Fibroblast of skin of scalp (primary cell): ENCODE measurements at regions not wholly inside any gene's neighbourhood (a gene's known extent, or its start where the extent isn't known, plus 50 kb on each side); places are given as distances from the start of the nearest gene placed in this dataset.

ENCODE experiments used
- DNase-seq: peaks from one replicate; pipeline ENCODE4 v3.0.0-alpha.2; 2013

DNA sequence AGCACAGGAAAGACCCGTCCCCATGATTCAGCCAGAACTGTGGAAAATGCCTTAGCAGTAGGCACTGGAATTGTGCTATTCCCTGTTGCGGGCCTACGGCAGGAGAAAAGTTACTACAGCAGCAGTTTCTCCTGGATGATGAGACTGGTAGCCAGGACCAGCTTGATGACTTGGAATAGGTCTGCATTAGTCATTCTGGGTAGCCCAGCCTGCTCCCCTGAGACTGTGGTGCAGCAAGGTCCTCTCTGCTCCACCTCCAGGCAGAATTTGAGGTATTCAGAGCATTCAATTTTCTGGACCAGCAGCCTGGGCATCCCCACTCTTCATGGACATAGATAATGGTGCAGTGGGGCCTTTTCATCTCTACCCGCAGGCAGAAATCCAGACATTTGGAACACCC, 490.0 kb downstream of the SH2D4B start:
- DNase-seq = peak; percentile 72

DNA sequence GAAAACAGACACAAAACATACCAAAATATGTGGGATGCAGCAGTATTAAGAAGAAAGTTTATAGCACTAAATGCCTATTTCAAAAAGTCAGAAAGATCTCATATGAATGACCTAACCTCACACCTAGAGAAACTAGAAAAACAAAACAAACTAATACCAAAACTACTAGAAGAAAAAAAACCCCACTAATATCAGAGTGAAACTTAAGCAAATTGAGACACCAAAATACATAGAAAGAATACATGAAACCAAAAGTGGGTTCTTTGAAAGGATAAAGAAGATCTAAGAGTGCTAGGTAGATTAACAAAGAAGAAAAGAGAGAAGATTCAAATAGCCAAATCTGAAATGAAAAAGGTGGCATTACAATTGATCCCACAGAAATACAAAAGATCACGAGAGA, 494.1 kb downstream of the SH2D4B start:
- no peak for DNase-seq

DNA sequence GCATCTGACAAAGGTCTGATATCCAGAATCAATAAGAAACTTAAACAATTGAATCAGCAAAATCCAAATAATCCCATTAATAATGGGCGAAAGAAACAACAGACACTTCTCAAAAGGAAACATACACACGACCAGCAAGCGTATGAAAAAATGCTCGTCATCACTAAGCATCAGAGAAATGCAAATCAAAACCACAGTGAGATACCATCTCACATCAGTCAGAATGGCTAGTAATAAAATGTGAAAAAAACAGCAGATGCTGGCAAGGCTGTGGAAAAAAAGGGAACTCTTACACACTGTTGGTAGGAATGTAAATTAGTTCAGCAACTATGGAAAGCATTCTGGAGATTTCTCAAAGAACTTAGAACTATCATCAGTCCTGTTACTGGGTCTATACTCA, 496.7 kb downstream of the SH2D4B start:
- DNase-seq = peak; percentile 63

DNA sequence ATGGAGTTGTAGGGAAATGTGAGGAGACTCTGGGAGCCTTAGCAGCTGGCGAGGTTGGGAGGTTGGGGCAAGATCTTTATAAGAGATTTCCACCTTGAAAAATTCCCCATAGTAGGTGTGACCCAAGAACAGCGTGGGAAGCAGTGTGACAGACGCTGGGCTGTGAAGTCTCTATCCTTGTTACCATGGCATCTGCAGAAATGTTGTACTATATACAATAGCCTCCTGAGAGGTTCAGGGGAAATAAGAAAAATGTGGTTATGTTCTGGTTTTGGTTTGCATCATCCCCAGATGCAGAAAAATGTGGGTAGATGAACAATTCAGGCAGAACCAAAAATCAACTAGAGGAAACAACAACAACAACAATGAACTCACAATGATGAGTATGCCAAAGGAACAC, 498.6 kb downstream of the SH2D4B start:
- DNase-seq = no peak

DNA sequence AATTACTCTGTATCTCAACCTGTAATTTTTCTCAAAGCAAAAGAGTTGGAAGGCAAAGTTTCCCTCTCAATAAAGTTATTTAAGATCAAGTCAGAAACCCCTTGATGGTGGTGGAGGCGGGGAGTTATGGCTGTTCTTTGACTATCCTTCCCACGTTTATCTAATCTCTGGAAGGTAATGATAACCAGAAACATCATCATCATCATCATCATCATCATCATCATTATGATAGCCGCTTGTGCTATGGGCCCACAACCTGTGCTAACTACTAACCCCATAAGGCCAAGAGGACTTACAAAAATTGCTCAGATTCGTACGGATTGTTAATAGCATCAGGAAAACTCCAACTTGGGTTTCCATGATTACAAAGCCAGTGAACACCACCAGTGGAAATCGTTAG, 502.3 kb downstream of the SH2D4B start:
- no peak for DNase-seq

DNA sequence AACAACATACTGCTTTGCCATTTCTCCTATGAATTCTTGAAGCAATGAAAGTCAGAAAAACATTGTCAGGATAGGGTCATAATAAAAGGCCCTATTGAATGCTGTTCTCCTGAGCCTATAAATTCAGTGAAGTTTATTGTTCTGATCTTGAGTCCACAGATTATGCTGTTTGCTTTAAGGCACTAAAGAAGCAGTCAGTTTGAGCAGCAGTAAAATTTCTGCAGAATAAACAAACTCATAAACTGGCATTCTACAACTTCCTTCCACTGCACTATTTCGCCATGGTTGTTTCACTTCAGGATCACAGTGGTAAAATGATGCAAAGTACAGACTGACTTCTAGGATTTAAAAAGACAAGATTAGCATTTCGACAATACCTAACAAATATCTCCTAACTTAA, 503.2 kb downstream of the SH2D4B start:
- no peak for DNase-seq

DNA sequence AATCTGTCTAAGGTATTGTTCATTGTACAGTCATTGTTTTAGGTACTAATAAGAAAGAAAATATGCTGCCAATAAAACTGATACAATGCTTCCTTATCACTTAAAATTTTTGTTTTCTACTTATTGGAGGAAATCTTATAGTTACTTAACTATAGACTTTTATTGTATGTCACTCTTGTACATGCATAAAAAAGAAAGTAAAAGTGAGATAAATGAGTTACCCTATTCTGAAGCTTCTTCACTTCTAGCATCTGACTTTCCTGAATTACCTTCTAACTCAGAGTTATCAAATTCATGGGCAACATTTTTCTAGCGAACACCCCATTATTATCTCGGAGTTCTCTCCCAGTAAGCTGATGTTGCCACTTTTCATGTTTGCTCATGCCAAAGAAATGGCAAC, 504.9 kb downstream of the SH2D4B start:
- DNase-seq = no peak

DNA sequence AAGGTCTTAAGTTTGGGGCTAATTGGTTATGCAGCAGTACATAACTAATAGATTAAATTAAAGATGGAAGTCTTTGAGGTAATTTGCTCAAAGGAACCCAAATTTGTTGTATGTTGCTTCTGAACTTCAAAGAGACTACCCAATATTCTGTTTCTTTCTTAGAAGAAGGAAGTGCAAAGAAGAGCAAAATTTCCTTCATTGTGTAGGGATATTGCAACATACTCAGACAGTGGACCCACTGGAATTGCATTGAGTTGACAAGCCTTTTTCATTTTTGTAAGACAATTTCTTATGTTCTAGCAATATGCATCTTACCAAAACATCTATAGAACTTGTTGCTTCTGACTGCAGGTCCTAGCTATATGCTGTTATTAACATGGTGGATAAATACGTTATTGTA, 527.8 kb downstream of the SH2D4B start:
- DNase-seq = no peak

DNA sequence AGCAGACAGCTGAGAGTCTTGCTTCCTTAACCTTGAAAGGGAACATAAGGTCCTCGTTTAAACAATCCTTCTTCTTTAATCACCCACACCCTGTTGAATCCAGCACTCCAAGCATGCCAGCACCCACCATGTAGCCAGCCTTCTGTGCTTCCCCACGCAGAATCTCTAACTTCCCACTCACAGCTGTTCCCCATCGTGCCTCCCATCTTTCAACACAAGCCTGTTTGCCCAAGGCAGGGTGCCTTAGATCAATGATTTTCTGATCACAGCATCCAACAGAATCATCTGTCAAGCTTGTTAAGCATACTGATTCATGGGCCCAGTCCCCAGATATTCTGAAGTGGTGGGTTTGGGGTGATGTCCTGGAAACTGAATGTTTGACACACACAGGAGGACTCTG, 530.8 kb downstream of the SH2D4B start:
- no peak for DNase-seq

DNA sequence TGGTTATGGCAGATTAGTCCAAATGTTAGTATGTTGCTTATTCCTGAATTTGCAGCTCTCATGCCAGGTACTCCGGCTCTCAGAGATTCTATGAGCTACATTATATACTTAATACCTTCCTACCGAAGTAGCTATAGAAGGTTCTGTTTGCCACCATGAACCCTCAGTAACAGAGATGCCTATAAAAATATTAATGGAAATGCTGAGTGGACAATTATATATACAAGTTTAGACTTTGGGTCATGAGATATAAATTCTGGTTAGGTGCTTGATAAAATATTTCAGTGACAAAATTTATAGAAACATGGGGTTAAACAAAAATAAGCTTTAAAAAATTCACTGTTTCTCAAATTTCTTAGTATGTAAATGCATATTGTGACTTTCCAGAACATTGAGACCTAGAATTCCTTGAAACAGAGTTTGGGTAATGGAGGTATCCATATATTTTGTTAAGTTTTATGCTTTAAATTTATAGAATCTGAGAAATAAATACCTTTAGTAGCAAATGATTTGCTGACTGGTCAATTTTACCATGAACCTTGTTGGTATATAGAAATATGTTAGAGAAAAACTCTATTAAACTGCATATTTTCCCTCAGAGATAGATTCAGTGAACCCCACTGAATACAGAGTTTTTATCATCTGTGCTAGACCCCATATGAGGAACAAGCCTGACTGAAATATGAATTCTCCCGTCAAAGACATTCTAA, 533.5 kb downstream of the SH2D4B start:
- DNase-seq = no peak

DNA sequence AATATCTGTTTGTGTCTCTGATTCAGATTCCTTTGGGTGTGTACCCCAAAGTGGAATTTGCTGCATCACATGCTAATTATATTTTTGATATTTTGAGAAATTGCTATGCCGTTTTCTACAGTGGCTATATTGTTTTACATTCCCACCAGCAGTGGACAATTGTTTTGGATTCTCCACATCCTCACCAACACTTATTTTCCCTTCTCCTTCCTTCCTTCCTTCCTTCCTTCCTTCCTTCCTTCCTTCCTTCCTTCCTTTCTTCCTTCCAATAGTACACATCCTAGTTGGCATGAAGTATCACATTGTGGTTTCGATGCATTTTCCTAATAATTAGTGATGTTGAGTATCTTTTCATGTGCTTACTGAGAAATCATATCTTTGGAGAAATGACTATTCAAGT, 535.5 kb downstream of the SH2D4B start:
- DNase-seq = no peak

DNA sequence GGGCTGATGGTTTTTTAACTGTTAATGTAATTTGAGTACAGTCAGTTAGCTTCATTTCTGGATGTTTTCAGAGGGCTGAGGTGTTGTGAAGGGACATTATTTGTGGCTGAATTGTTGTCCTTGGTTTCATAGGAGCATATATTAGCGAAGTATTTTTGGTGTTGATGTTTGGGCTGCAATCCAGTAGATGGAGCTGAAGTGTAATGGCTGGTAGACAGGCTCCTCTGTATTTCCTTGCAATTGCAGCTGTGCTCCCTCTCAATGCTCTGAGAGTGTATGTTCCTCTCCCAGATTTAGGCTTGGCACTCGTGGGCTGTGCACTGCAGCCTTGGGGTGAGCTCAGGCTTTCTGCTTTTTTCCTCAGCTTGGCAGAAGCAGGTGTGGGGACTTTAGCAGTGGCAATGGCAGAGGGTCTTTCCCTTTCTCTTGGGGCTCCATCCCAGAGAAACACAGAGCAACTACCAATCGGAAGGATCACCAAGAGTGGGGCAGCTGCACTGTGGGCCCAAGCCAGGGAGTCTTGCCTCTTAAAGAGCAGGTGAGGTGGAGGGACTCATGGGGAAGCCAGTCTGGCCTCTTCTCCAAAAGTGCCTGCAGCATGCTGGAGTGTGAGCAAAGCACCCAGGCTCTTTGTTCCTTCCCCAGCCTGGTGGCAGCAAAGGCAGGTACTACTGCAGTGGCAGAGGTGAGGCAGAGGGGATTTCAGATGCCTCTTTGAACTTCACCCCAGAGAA, 544.4 kb downstream of the SH2D4B start:
- peak; percentile 1 for DNase-seq

DNA sequence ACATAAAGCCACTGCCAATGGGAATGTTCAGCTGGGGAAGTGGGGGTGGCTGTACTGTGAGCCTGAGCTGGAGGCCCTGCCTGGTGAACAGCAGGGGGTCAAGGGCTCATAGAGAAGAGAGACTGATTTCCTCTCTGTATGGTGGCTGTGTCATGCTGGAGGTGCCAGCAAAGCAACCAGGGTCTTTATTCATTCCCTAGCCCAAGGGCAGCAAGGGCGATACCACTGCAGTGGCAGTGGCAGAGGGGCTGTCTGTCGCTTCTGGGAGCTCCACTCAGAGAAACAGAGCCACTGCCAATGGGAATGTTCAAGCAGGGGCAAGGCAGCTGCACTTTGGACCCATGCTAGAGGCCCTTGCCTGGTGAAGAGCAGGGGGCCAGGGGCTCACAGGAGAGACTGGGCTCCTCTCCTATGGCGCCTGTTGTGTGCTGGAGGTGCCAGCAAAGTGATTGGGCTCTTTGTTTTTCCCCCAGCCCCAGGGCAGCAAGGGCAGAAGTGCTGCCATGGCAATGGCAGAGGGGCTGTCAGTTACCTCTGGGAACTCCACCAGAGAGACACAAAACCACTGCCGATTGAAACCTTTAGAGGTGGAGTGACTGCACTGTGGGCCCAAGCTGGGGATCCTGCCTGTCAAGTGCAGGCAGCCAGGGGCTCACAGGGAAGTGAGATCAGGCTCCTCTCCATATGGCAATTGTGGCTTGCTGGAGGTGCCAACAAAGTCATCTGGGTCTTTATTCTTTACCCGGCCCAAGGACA, 545.1 kb downstream of the SH2D4B start:
- DNase-seq = no peak

DNA sequence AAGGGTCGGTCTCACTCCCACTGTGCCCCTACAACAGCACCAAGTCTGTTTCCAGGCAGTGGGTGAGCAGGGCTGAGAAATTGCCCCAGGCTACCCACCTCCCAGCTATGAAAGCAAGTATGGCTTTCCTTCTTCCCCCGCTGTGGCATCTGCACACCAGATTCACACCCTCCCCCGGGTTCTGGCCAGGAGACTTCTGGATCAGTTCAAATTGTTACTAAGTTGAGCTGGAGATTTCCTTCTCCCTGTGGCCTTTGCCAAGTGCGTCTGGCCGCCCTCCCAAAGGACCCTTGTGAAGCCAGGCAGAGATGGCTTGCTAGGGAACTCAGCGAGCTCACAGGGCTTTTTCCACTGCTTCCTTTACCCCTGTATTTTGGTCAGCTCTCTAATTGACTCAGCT, 555.4 kb downstream of the SH2D4B start:
- DNase-seq = no peak

DNA sequence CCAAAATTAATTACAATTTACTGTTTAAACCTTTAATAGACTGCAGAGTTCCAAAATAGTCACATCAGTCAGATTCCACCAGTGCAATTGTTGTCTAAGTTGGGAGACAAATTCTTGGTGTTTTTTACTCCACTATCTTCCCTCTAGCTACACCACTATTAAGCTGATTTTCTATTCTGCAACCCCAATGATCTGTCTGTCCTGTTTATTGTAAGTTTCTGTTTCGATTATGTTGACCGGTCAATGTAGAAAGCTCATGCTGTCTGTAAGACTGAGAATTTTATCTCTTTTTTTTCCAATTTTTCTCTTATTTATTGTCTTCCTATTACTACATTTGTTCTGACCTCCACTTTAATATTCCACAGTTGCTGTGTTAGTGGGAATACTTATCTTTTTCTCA, 557.5 kb downstream of the SH2D4B start:
- no peak for DNase-seq

DNA sequence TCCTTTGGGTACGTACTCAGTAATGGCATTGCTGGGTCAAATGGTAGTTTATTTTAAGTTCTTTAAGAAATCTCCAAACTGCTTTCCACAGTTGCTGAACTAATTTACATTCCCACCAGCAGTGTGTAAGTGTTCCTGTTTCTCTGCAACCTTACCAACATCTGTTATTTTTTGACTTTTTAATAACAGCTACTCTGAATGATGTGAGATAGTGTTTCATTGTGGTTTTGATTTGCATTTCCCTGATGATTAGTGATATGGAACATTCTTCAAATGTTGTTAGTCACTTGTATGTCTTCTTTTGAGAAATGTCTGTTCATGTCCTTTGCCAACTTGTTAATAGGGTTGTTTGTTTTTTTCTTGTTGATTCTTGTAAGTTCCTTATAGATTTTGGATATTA, 558.9 kb downstream of the SH2D4B start:
- DNase-seq = no peak

DNA sequence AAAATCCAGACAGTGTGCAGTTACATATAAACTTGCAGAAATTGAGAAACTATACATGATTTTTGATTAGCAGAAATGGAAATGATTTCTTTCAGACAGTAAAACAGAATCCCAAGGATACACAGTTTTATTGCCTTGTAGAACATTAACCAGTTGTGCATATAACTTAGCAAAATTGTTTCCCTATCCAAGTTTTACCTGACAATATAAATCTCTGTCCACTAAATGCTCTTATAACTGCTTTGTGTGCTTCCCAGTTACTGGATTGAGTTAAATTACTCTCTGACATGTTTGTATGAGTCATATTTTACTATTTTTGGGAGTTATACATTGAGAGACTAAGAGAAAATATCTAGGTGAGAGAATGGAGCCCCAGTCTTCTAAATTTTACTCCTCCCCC, 563.4 kb downstream of the SH2D4B start:
- DNase-seq = no peak

DNA sequence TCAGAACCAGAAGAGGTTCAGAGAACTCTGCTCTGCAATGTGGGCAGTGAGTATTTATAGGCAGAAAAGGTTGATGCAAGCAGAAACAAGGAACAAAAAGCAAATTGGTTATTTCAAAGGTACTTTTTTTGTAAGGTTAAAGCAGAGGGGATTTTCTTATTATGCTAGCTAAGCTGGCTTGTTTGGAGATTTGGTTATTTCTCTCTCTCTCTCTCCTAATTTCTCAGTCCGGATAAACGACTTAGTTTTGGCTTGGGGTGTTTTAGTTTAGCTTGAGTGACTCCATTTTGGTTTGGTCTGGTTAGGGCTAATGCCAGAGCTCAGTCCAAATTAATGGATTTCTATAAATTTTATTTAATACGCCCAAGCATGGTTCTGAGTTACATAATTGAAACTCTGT, 566.8 kb downstream of the SH2D4B start:
- no peak for DNase-seq

DNA sequence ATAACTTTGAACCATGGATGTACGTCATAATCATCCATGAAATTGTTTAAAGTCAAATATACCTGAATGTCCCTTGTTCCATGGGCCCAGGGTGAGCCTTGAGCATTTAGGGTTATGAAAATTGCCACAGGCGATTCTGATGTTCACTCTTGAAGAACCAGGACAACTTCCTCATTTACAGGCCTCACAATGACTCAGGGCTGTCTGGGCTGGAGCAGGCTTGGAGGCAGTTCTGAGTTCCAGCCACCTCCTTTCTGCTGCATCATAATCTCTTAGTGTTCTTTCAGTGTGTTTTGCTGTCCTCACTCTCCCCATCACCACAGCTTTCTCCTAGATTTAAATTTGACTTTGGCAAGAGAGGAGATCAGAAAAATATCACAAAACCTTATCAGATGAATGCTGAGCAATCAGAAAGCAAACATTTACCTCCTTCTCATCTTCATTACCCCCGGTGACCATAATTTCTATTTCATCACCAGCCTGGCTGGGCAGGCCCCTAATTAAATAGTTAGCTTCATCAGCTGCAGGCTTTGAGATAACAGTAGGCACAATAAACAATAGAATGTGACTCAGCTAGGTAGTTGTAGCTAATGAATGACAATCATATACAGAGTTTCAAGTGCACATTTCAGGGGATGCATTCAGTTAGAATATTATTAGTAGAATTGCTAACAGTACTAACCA, 571.0 kb downstream of the SH2D4B start:
- DNase-seq = no peak

DNA sequence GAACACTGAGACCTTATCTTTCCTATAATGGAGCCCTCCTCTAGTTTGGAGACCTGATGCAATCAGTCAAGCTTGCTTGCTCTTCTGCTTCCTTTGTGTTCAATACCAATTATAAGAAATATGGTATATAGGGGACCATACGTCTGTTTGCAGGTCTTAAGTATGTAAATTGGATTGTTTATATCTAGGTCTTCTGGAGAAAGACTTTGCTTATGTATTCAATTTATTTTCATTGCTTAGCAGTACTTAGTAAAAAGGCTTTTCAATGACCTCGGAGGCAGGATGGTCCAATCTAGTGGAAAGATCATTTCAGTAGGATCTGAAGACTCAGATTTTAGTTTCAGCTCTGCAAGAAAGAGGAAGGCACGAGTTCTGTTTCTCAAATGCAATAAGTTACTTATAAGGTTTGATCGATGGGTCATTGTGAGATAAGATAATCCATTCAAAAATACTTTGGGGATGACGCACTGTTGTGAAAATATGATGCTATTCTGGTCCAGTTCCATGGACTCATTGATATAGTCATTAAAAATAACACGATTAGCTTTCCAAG, 571.6 kb downstream of the SH2D4B start:
- DNase-seq = no peak

DNA sequence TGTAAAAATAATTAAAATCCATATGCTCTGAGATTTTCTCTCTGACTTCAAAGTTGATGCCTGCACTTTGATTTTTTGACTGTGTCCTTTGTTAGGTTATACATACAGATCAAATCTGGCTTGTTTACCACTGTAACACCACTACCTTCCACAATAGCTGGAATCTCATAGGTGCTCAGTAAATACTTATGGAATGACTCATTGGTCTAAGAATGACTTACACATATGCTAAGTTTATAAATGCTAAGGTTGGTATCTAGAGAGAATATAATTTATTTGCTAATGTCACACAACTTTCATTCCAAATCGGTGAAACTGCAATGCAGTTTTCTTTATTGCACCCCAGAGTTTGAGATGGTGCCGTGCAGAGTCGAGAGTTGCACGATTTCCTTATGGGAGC, 578.5 kb downstream of the SH2D4B start:
- no peak for DNase-seq

DNA sequence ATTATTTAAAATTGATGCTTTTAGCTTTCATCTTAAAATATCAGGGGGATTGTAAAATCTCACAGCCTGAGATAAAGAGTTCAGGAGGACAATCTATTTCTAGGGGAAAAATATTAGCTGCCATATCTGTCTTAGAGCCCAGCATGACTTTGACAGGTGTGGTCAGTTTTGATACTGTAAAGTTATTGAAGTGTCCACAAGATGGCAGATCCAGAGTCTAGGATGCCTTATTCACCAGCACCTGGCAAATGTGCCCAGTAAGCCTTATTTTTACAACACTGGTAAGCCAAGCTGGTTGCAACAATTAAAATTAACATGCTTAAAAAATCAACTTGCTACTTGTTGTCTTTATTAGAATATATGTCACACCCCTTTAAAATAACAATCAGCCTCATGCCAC, 579.3 kb downstream of the SH2D4B start:
- no peak for DNase-seq

DNA sequence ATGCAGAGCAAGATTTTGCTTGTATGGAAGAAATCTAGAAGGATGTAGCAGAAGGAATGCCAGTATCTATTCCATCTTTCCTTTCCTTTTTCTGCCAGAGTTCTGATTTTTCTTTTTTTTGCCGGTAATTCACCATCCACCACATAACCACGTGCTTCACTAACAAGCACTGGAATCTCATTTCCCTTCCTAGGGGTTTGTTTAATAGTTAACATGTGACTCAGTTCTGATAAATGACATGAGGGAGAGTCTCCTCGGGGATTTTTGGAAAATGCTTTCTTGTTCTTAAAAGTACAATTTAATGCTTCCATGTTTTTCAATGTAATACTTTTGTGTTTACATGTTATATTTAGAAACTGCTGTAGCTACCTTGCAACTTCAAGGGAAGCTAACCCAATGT, 590.2 kb downstream of the SH2D4B start:
- peak; percentile 2 for DNase-seq
